ENCODE measurements at regions not wholly inside any gene's neighbourhood (a gene's known extent, or its start where the extent isn't known, plus 50 kb on each side); places are given as distances from the start of the nearest gene placed in this dataset.

- DNase-seq (ENCODE audit: low read depth), result no peak
- no peak overlapping the region for H3K4me3 ChIP-seq (ENCODE audit: low read depth, low read length)
- TF ChIP-seq CTCF (IDR thresholded peaks at IDR 0.05; ENCODE audit: insufficient read depth, low read length), result no peak
Measured at GRCh38 chr16:66042341-66042740, 324.1 kb upstream of the CDH5 start.

GRCh38 chr16:66041907-66042306 is 324.6 kb upstream of the CDH5 start:
- no peak overlapping the region for H3K4me3 ChIP-seq (ENCODE audit: low read depth, low read length)
- no peak for DNase-seq (ENCODE audit: low read depth)
- TF ChIP-seq CTCF (IDR thresholded peaks at IDR 0.05; ENCODE audit: insufficient read depth, low read length), result no peak

GRCh38 chr16:66039793-66040192 is 326.7 kb upstream of the CDH5 start:
- no peak overlapping the region for H3K4me3 ChIP-seq (ENCODE audit: low read depth, low read length)
- TF ChIP-seq CTCF (IDR thresholded peaks at IDR 0.05; ENCODE audit: insufficient read depth, low read length), result no peak
- DNase-seq (ENCODE audit: low read depth), result no peak

DNA sequence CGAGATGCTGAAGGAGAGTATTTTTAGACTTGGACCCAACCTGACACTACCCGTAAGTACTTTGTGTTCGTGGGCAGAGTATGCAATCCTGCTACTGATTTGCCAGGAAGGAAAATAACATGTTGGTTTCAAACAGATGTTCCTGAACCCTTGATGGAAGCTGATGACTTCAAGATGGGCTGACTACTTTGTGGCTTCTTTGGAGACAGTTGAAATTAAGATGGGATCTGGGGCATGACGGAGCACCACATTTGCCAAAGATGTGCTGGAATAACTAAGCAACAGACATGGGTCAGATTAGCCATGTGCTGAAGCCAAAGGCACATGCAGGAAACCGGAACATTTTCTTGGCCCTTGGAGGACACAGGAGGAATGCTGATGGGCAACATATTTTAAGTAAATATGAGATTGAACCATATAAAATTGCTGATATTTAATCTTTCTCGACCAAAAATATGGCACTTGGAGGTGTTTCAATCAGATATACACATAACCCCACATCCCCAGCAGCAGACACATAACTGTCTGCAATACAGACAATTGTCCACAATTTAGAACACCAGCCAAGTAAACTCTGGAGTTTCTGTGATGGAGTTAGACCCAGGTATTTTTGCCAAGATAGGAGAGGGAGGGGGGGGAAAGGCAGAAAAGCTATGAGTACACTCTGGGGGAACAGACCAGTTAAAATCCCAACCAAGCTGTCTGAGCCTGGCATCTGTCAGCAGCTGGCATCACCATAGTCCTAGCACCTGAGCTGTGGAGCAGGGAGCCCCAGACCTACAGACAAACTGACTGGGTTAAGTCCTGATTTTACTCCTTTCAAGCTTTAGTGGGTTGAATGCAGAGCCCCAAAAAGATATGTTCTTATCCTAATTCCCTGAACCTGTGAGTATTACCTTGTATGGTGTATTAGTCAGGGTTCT is 329.4 kb upstream of the CDH5 start:
- peak; percentile 96 for DNase-seq (ENCODE audit: low read depth)
- no peak for TF ChIP-seq CTCF (IDR thresholded peaks at IDR 0.05; ENCODE audit: insufficient read depth, low read length)
- H3K4me3 ChIP-seq (ENCODE audit: low read depth, low read length), result no peak overlapping the region

DNA sequence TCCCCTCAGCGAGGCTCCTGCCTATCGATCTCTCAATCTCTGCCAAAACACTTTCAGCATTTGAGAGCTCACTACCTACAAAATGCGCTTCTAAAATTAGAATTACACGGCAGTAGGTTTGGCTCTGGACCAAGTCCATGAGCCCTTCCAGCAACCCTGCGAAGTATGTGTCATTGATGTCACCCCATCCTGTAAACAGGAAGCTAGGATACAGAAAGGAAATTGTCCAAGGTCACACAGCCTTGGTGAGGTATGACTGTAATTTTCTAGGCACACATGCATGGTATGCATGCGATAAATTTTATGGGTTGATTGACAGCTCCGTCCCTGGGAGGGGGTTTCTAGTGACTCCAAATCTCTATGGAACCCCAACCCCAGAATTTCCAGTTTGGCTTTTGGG is 330.3 kb upstream of the CDH5 start:
- no peak overlapping the region for H3K4me3 ChIP-seq (ENCODE audit: low read depth, low read length)
- no peak for TF ChIP-seq CTCF (IDR thresholded peaks at IDR 0.05; ENCODE audit: insufficient read depth, low read length)
- no peak for DNase-seq (ENCODE audit: low read depth)

GRCh38 chr16:66035096-66035495 is 331.4 kb upstream of the CDH5 start:
- no peak for DNase-seq (ENCODE audit: low read depth)
- TF ChIP-seq CTCF (IDR thresholded peaks at IDR 0.05; ENCODE audit: insufficient read depth, low read length), result no peak
- H3K4me3 ChIP-seq (ENCODE audit: low read depth, low read length), result no peak overlapping the region

All from fibroblast of the aortic adventitia (primary cell).